ENCODE measurements at regions not wholly inside any gene's neighbourhood (a gene's known extent, or its start where the extent isn't known, plus 50 kb on each side); places are given as distances from the start of the nearest gene placed in this dataset.
"Not testable (repeated sequence)": the region's sequence is repeated elsewhere in the genome, so short reads cannot be mapped to it uniquely, and the experiment has no call there.

DNA sequence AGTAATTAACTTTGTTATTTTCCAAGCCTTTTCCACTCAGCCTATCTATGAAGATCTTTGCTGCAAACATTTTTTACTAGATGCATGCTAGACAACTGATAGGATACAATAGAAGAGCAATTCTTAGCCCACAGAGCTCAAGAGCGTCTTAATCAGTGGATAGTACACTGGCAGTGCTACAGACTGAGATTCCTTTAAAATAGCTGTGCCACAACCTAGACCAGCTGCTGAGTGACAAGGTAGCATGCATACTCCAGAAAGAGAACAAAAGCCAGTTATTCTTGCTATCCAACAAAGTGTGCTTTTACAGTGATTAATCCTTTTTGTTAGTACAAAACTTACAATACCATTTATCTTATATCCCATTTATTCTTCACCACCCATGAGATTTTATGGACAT is 507.9 kb upstream of the SYT4 start:
- no peaks in the 10 kb centered on the region for H3K9me3 ChIP-seq
- no peak overlapping the region for H3K4me3 ChIP-seq
- TF ChIP-seq POLR2A (IDR thresholded peaks at IDR 0.05) = no peak
- no peak for TF ChIP-seq CTCF (IDR thresholded peaks at IDR 0.05)
- no peak for DNase-seq
- H3K27ac ChIP-seq = no peak overlapping the region
- H3K27me3 ChIP-seq = no peaks in the 10 kb centered on the region
- no peaks in the 10 kb centered on the region for H3K4me1 ChIP-seq
- H3K36me3 ChIP-seq = no peaks in the 10 kb centered on the region

DNA sequence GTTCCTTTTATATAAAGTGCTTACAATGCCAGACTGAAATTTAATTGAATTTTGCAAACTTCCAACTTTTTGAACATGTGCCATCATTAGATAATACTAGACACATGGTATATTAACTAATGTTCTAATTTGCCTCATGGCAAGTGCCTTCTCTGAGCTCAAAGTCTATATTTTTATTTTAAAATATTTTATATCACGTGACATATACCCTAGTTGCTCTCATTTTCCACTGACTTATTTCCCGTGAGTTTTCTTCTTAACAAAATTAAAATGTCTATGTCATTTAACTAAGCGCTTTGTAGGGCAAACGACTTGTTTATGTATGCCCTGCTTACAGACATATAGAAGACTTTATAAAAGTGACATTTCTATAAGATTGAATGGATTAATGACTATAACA is 509.6 kb upstream of the SYT4 start:
- H3K9me3 ChIP-seq = no peaks in the 10 kb centered on the region
- H3K27me3 ChIP-seq = no peaks in the 10 kb centered on the region
- no peak overlapping the region for H3K4me3 ChIP-seq
- no peaks in the 10 kb centered on the region for H3K36me3 ChIP-seq
- no peaks in the 10 kb centered on the region for H3K4me1 ChIP-seq
- TF ChIP-seq POLR2A (IDR thresholded peaks at IDR 0.05) (no peak), CTCF (IDR thresholded peaks at IDR 0.05) (no peak)
- no peak overlapping the region for H3K27ac ChIP-seq
- DNase-seq = no peak

GRCh38 chr18:43787721-43788120 is 510.4 kb upstream of the SYT4 start:
- H3K4me3 ChIP-seq, H3K36me3 ChIP-seq, H3K9me3 ChIP-seq, H3K27ac ChIP-seq, H3K27me3 ChIP-seq, DNase-seq, H3K4me1 ChIP-seq: not testable (repeated sequence)

DNA sequence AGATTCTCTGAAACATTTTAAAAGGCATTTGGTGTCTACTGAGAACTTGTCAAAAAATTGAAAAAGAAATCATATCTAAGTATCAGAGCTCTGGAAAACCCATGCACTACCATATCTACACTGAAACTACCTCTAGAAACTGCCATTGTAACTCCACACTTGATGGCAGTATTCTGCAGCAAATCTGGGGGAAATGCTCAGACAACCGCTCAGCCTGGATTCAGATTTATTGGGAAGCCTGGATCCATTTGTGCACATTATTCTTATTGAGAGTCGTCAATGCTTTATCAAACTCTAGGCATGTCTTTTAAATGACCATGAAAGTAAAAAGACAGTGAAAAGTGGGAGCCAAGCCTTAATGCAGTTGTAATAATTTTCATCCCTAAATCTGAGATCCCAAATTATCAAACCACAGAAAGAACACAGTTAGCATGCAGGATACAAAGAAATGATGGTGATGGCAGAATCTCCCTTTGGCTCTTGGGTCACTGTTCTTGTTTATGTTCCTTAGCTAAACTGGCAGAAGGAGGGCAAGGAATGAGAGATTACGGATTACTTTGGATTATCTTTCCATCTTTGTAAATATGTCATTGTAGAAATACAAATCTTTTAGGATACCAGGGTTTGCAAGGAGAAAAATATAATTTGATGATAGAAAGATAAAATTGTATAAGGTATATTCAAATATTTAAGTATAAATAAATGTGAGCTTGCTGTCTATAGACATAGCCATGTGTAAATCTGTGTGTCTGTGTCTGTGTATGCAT is 512.1 kb upstream of the SYT4 start:
- no peak overlapping the region for H3K27ac ChIP-seq
- no peak for DNase-seq
- no peak overlapping the region for H3K4me3 ChIP-seq
- no peaks in the 10 kb centered on the region for H3K36me3 ChIP-seq
- H3K4me1 ChIP-seq = no peaks in the 10 kb centered on the region
- H3K27me3 ChIP-seq = no peaks in the 10 kb centered on the region
- no peaks in the 10 kb centered on the region for H3K9me3 ChIP-seq
- TF ChIP-seq CTCF (IDR thresholded peaks at IDR 0.05) (peak in 1 of 6 experiments; percentile 18), POLR2A (IDR thresholded peaks at IDR 0.05) (no peak)

GRCh38 chr18:43793910-43794309 is 516.6 kb upstream of the SYT4 start:
- Histone ChIP-seq H3K4me3 (no peak overlapping the region), H3K36me3 (no peaks in the 10 kb centered on the region), H3K27ac (no peak overlapping the region), H3K4me1 (no peaks in the 10 kb centered on the region), H3K9me3 (no peaks in the 10 kb centered on the region), H3K27me3 (no peaks in the 10 kb centered on the region)
- no peak for TF ChIP-seq CTCF (IDR thresholded peaks at IDR 0.05)
- DNase-seq = no peak

- Histone ChIP-seq H3K4me3 (no peak overlapping the region), H3K27me3 (no peaks in the 10 kb centered on the region), H3K9me3 (no peaks in the 10 kb centered on the region), H3K27ac (no peak overlapping the region), H3K4me1 (no peaks in the 10 kb centered on the region), H3K36me3 (no peaks in the 10 kb centered on the region)
- DNase-seq = no peak
- TF ChIP-seq POLR2A (IDR thresholded peaks at IDR 0.05) (no peak), CTCF (IDR thresholded peaks at IDR 0.05) (no peak)
These were observed 517.1 kb upstream of the SYT4 start for GRCh38 chr18:43794363-43794762.

All from Peyer's patch (tissue), 4 donors.